Progenitor cell of endocrine pancreas (in vitro differentiated cells): ENCODE measurements at regions not wholly inside any gene's neighbourhood (a gene's known extent, or its start where the extent isn't known, plus 50 kb on each side); places are given as distances from the start of the nearest gene placed in this dataset.
"Not testable (repeated sequence)": the region's sequence is repeated elsewhere in the genome, so short reads cannot be mapped to it uniquely, and the experiment has no call there.

Source experiments
- DNase-seq: peaks from one replicate; pipeline ENCODE4 v3.0.0; 2021; ENCODE audit warnings: low spot score; ENCODE audit not compliant: unreplicated experiment
- H3K27ac Mint-ChIP-seq: 2 replicates; pipeline ENCODE4 v1.8.0; 2021; ENCODE audit warnings: mild to moderate bottlenecking, moderate library complexity, mixed read lengths
- H3K27me3 Mint-ChIP-seq: 2 replicates; pipeline ENCODE4 v1.8.0; 2021; ENCODE audit warnings: mixed read lengths
- H3K36me3 Mint-ChIP-seq: 2 replicates; pipeline ENCODE4 v1.8.0; 2022; ENCODE audit warnings: mixed read lengths; ENCODE audit not compliant: insufficient read depth
- H3K4me1 Mint-ChIP-seq: 2 replicates; pipeline ENCODE4 v1.8.0; 2021; ENCODE audit warnings: low read depth, mixed read lengths
- H3K4me3 Mint-ChIP-seq: 2 replicates; pipeline ENCODE4 v1.8.0; 2021; ENCODE audit warnings: low read depth, mild to moderate bottlenecking, moderate library complexity, mixed read lengths
- H3K9me3 Mint-ChIP-seq: 2 replicates; pipeline ENCODE4 v1.8.0; 2021; ENCODE audit warnings: low read depth, mixed read lengths
- TF ChIP-seq, protein P1 (sequence below): fragments of 200-600 bp; sonication (generic); IDR thresholded peaks from one replicate; pipeline ENCODE4 v1.5.0; 2021; ENCODE audit warnings: antibody characterized with exemption, mild to moderate bottlenecking; ENCODE audit not compliant: unreplicated experiment

GRCh38 chr22:49671331-49672013 lies 156.2 kb downstream of the BRD1 start:
- Mint-ChIP-seq H3K4me3 (peak overlapping the region; percentile 49), H3K27me3 (peaks cover 62% of the 10 kb centered on the region), H3K36me3 (no peaks in the 10 kb centered on the region), H3K4me1 (peaks cover 6% of the 10 kb centered on the region), H3K9me3 (no peaks in the 10 kb centered on the region), H3K27ac (no peak overlapping the region)
- TF ChIP-seq, protein P1, sequence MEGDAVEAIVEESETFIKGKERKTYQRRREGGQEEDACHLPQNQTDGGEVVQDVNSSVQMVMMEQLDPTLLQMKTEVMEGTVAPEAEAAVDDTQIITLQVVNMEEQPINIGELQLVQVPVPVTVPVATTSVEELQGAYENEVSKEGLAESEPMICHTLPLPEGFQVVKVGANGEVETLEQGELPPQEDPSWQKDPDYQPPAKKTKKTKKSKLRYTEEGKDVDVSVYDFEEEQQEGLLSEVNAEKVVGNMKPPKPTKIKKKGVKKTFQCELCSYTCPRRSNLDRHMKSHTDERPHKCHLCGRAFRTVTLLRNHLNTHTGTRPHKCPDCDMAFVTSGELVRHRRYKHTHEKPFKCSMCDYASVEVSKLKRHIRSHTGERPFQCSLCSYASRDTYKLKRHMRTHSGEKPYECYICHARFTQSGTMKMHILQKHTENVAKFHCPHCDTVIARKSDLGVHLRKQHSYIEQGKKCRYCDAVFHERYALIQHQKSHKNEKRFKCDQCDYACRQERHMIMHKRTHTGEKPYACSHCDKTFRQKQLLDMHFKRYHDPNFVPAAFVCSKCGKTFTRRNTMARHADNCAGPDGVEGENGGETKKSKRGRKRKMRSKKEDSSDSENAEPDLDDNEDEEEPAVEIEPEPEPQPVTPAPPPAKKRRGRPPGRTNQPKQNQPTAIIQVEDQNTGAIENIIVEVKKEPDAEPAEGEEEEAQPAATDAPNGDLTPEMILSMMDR: no peak
- DNase-seq: no peak

DNA sequence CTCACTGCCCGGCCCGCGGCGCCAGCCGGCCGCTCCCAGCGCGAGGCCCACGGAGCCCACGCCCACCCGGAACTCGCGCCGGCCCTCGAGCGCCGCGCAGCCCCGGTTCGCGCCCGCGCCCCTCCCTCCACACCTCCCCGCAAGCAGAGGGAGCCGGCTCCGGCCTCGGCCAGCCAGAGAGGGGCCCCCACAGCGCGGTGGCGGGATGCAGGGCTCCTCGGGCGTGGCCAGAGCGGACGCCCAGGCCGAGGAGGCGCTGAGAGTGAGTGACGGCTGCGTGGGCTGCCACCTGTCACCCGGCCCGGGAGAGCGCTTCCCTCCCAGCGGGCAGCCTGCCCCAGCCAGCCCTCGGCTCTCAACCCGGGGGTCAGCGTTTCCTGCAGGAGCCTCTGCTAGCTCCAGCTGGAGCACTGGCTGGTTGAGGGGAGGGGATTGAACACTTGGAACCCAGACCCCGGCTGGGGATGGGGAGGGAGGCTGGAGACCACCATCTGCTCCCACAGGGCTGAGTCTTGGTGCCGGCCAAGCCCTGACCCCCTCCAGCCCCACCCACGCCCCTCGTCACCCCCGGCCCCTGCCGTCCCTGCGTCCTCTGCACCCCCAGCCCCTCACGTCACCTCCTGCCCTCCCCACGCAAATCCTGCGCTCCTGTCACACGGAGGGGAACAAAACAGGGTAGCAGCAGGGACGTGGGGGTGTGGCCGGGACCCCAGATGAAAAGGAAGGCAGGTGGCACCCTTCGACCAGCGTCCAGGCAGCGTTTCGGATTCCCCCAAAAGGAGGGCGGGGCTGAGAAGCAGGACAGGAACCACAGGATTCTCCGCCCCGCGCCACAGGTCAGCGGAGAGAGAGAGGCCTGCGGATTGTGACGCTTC lies 157.0 kb downstream of the BRD1 start:
- Mint-ChIP-seq H3K9me3 (no peaks in the 10 kb centered on the region), H3K4me1 (peaks cover 6% of the 10 kb centered on the region), H3K27ac (no peak overlapping the region), H3K4me3 (peak overlapping the region; percentile 19), H3K27me3 (peaks cover 62% of the 10 kb centered on the region), H3K36me3 (no peaks in the 10 kb centered on the region)
- TF ChIP-seq, protein P1: no peak
- no peak for DNase-seq

DNA sequence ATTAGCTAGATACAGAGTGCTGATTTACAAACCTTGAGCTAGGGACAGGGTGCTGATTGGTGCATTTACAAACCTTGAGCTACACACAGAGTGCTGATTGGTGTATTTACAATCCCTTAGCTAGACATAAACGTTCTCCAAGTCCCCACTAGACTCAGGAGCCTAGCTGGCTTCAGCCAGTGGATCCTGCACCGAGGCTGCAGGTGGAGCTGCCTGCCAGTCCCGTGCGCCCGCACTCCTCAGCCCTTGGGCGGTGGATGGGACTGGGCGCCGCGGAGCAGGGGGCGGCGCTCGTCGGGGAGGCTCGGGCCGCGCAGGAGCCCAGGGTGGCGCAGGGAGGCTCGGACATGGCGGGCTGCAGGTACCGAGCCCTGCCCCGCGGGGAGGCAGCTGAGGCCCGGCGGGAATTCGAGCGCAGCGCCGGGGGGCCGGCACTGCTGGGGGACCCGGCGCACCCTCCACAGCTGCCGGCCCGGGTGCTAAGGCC lies 157.7 kb downstream of the BRD1 start:
- not testable (repeated sequence) for H3K36me3 Mint-ChIP-seq, H3K4me1 Mint-ChIP-seq, H3K4me3 Mint-ChIP-seq, H3K9me3 Mint-ChIP-seq, H3K27ac Mint-ChIP-seq, DNase-seq
- peaks cover 60% of the 10 kb centered on the region for H3K27me3 Mint-ChIP-seq

GRCh38 chr22:49669427-49669968 lies 158.2 kb downstream of the BRD1 start:
- not testable (repeated sequence) for H3K9me3 Mint-ChIP-seq, H3K27ac Mint-ChIP-seq, H3K4me3 Mint-ChIP-seq, H3K36me3 Mint-ChIP-seq, H3K4me1 Mint-ChIP-seq, DNase-seq
- H3K27me3 Mint-ChIP-seq: peaks cover 58% of the 10 kb centered on the region

GRCh38 chr22:49668402-49668801 lies 159.3 kb downstream of the BRD1 start:
- H3K27me3 Mint-ChIP-seq: peaks cover 52% of the 10 kb centered on the region
- TF ChIP-seq, protein P1: no peak
- H3K36me3 Mint-ChIP-seq: no peaks in the 10 kb centered on the region
- no peak overlapping the region for H3K4me3 Mint-ChIP-seq
- H3K9me3 Mint-ChIP-seq: no peaks in the 10 kb centered on the region
- no peak overlapping the region for H3K27ac Mint-ChIP-seq
- no peak for DNase-seq
- peaks cover 6% of the 10 kb centered on the region for H3K4me1 Mint-ChIP-seq

DNA sequence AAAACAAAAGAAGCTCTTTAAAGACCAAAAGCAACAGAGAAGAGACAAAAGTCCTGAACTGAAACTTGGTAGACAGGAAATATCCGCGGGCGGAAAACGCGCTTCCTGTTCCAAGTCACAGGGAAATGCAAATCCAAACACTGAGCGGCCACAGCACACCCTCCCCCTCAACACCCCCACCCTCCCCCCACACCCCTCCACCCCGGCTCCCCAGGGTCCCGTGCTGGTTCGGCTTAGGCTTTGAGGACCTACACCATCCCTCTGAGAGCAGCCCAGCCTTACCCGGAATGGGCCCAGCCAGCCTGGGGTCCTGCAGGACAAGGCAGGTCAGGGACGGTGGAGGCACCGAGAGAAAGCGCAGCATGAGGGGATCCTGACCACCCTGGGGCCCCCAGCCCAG lies 160.4 kb downstream of the BRD1 start:
- H3K27me3 Mint-ChIP-seq: peaks cover 56% of the 10 kb centered on the region
- DNase-seq: no peak
- no peaks in the 10 kb centered on the region for H3K9me3 Mint-ChIP-seq
- H3K4me3 Mint-ChIP-seq: no peak overlapping the region
- no peaks in the 10 kb centered on the region for H3K36me3 Mint-ChIP-seq
- peaks cover 6% of the 10 kb centered on the region for H3K4me1 Mint-ChIP-seq
- TF ChIP-seq, protein P1: no peak
- no peak overlapping the region for H3K27ac Mint-ChIP-seq
